ENCODE measurements at regions not wholly inside any gene's neighbourhood (a gene's known extent, or its start where the extent isn't known, plus 50 kb on each side); places are given as distances from the start of the nearest gene placed in this dataset.
A peak's percentile ranks its signal among the peaks of the same experiment; 100 is the strongest.
"Not testable (repeated sequence)": the region's sequence is repeated elsewhere in the genome, so short reads cannot be mapped to it uniquely, and the experiment has no call there.

DNA sequence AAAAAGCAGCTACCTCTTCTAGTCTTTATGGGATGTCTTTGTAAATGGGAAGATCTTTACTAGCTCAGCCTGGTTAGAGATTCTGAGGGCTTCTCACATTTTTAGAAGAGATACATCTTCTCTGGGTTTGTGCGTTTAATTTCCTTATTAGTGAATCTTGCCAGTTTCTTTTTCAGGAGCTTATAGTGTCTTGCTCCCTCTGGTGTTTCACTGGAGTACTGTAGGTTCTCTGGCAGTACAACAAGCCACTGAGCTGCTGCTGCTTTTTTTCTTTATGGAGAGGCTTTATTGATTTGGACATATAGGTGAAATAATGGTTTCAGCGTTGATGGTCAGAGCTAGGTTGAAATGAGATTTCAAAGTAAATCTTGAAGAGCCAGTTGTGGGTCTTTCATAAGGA, 82.9 kb downstream of the LAS1L start:
- H3K36me3 ChIP-seq (replicated peaks; ENCODE audit: control insufficient read depth, insufficient read depth, low read length) = no peaks in the 10 kb centered on the region
- DNase-seq = peak; percentile 13
- no peaks in the 10 kb centered on the region for H3K27me3 ChIP-seq (ENCODE audit: control insufficient read depth, insufficient read depth, low read length)
- H3K4me3 ChIP-seq (ENCODE audit: insufficient read depth, low read depth, low read length) = no peak overlapping the region

DNA sequence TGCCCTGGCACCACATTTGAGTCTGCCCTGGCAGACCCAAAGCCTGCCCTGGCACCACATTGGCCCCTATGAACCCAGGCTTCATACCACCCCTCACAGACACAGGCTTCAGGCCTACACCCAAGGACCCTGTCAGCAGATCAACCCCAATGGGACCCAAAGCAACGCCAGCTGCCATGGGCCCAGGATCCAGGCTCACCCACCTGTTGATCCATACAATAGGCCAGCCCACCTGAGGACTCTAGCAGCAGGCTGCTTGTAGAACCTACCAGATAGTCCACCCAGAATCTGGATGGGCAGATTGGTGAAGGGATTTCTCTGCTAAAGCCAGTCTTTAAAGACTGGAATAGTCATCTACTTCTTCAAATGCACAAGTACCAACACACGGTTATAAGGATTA, 114.4 kb downstream of the LAS1L start:
- no peaks in the 10 kb centered on the region for H3K36me3 ChIP-seq (replicated peaks; ENCODE audit: control insufficient read depth, insufficient read depth, low read length)
- DNase-seq = no peak
- H3K27me3 ChIP-seq (ENCODE audit: control insufficient read depth, insufficient read depth, low read length) = no peaks in the 10 kb centered on the region
- no peak overlapping the region for H3K4me3 ChIP-seq (ENCODE audit: insufficient read depth, low read depth, low read length)

DNA sequence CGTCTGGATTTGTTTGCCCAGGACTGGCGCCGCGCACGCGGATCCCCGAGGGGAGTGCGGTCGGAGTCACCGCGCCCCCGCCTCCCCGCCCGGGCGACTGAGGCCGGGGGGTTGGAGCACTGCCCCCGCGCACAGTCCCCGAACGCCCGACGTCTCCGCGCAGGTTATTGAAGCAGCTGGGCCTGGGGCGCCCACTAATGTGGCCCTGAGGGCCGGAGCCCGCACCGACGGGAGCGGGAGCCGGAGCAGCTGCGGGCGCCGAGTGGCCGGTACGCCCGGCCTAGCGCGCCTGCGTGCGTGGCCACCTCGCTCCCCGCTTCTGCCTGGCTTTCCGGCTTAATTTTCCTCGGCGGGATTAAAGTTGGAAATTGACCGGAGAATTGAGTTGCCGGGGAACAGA, 126.9 kb downstream of the LAS1L start:
- DNase-seq; H3K36me3 ChIP-seq (replicated peaks; ENCODE audit: control insufficient read depth, insufficient read depth, low read length): not testable (repeated sequence)
- H3K27me3 ChIP-seq (ENCODE audit: control insufficient read depth, insufficient read depth, low read length) = peaks cover 14% of the 10 kb centered on the region; the same call in 1 of the 2 replicates
- peak overlapping the region; percentile 36 for H3K4me3 ChIP-seq (ENCODE audit: insufficient read depth, low read depth, low read length)

DNA sequence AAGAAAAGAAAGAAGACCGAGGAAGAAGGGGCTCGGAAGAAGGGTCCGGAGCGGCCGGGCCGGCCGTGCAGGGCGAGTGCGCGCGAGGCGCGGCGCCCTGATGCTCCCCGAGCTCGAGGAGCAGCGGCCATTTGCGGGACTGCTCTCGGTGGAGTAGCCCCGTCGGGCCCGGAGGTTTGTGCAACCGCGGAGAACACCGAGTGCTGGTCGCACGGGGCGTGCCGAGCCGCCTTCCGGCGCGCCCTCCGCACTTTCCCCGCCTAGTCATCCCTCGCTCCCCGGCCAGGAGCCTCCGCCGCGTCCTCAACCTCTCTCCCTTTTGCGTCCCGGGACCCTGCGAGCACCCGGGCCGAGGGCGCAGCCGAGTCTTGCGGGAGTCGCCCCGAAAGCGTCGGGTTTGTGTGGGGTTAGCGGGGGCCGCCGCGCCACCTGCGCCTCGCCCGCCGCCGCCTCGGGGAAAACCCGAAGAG, 127.4 kb downstream of the LAS1L start:
- H3K27me3 ChIP-seq (ENCODE audit: control insufficient read depth, insufficient read depth, low read length) = peaks cover 14% of the 10 kb centered on the region; the same call in 1 of the 2 replicates
- H3K36me3 ChIP-seq (replicated peaks; ENCODE audit: control insufficient read depth, insufficient read depth, low read length) = no peaks in the 10 kb centered on the region
- peak overlapping the region; percentile 36 for H3K4me3 ChIP-seq (ENCODE audit: insufficient read depth, low read depth, low read length)
- peak; percentile 11 for DNase-seq

DNA sequence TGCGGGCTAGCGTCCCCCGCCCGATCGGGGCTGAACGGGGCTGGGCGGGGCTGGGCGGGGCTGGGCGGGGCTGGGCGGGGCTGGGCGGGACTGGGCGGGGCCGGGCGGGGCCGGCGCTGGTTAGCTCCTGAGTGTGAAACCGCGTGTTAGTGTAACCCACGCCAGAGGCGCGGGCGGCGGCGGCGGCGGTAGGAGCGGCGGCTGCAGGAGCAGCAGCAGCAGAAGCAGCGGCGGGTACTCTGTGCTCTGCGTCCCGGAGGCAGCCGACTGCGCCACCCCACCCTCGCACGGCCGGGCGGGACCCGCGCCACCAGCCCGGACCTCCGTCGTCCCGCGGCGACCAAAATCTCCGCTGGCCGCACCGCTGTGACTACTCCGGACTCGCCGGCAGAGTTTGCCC, 128.1 kb downstream of the LAS1L start:
- Histone ChIP-seq H3K27me3 (ENCODE audit: control insufficient read depth, insufficient read depth, low read length) (peaks cover 14% of the 10 kb centered on the region; the same call in 1 of the 2 replicates), H3K36me3 (replicated peaks; ENCODE audit: control insufficient read depth, insufficient read depth, low read length) (no peaks in the 10 kb centered on the region), H3K4me3 (ENCODE audit: insufficient read depth, low read depth, low read length) (peak overlapping the region; percentile 26)
- peak; percentile 14 for DNase-seq

DNA sequence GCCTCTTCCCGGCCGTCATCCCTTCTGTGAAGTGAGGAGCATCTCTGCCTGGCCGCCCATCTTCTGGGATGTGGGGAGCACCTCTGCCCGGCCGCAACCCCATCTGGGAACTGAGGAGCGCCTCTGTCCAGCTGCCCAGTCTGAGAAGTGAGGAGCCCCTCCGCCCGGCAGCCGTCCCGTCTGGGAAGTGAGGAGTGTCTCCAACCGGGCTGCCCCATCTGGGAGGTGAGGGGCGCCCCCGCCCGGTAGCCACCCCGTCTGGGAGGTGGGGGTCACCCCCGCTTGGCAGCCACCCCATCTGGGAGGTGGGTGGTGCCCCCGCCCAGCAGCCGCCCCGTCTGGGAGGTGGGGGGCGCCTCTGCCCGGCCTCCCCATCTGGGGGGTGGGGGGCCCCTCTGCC, 142.3 kb downstream of the LAS1L start:
- Histone ChIP-seq H3K4me3 (ENCODE audit: insufficient read depth, low read depth, low read length) (no peak overlapping the region), H3K27me3 (ENCODE audit: control insufficient read depth, insufficient read depth, low read length) (no peaks in the 10 kb centered on the region), H3K36me3 (replicated peaks; ENCODE audit: control insufficient read depth, insufficient read depth, low read length) (no peaks in the 10 kb centered on the region)
- DNase-seq = no peak

DNA sequence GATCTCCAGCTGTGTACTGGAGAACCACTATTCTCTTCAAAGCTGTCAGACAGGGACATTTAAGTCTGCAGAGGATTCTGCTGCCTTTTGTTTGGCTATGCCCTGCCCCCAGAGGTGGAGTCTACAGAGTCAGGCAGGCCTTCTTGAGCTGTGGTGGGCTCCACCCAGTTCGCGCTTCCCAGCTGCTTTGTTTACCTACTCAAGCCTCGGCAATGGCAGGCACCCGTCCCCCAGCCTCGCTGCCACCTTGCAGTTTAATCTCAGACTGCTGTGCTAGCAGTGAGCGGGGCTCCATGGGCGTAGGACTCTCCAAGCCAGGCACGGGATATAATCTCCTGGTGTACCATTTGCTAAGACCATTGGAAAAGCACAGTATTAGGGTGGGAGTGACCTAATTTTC, 145.5 kb downstream of the LAS1L start:
- H3K27me3 ChIP-seq (ENCODE audit: control insufficient read depth, insufficient read depth, low read length); H3K36me3 ChIP-seq (replicated peaks; ENCODE audit: control insufficient read depth, insufficient read depth, low read length); DNase-seq; H3K4me3 ChIP-seq (ENCODE audit: insufficient read depth, low read depth, low read length): not testable (repeated sequence)

Data from H7 (cell line).